ENCODE measurements at regions not wholly inside any gene's neighbourhood (a gene's known extent, or its start where the extent isn't known, plus 50 kb on each side); places are given as distances from the start of the nearest gene placed in this dataset.

GRCh38 chr9:108047264-108047663 lies 557.7 kb upstream of the KLF4 start:
- intact Hi-C loops (cut with DNase I) = no loop called here
- no peak overlapping the region for H3K4me3 ChIP-seq
- H3K4me1 ChIP-seq = peaks cover 0 to 13% (median 6%) of the 10 kb centered on the region in 4 donors
- H3K27ac ChIP-seq = no peak overlapping the region
- no peaks in the 10 kb centered on the region for H3K36me3 ChIP-seq
- no peak for DNase-seq
- H3K27me3 ChIP-seq = no peaks in the 10 kb centered on the region
- no peaks in the 10 kb centered on the region for H3K9me3 ChIP-seq
- no peak for TF ChIP-seq POLR2A (IDR thresholded peaks at IDR 0.05)
- no peak for TF ChIP-seq EP300 (IDR thresholded peaks at IDR 0.05)
- TF ChIP-seq POLR2AphosphoS5 (IDR thresholded peaks at IDR 0.05) = peak in 1 of 4 donors; percentile 20
- no peak for TF ChIP-seq CTCF (IDR thresholded peaks at IDR 0.05)
- 95 to 96% methylated on average over 5 of the region's 5 CpGs for WGBS, 2 donors

GRCh38 chr9:108045851-108046250 lies 556.3 kb upstream of the KLF4 start:
- Histone ChIP-seq H3K9me3 (no peaks in the 10 kb centered on the region), H3K4me3 (no peak overlapping the region), H3K36me3 (no peaks in the 10 kb centered on the region), H3K27me3 (no peaks in the 10 kb centered on the region), H3K27ac (no peak overlapping the region), H3K4me1 (peaks cover 0 to 21% (median 11%) of the 10 kb centered on the region in 4 donors)
- 94 to 96% methylated on average over 1 of the region's 1 CpG for WGBS, 2 donors
- intact Hi-C loops (cut with DNase I) = no loop called here
- TF ChIP-seq POLR2AphosphoS5 (IDR thresholded peaks at IDR 0.05) (no peak), EP300 (IDR thresholded peaks at IDR 0.05) (no peak), CTCF (IDR thresholded peaks at IDR 0.05) (no peak), POLR2A (IDR thresholded peaks at IDR 0.05) (no peak)
- no peak for DNase-seq

- no peak overlapping the region for H3K27ac ChIP-seq
- no peaks in the 10 kb centered on the region for H3K27me3 ChIP-seq
- 92 to 100% methylated on average over 1 of the region's 1 CpG for WGBS, 2 donors
- intact Hi-C loops (cut with DNase I) = no loop called here
- H3K4me1 ChIP-seq = peaks cover 0 to 13% (median 8%) of the 10 kb centered on the region in 4 donors
- no peaks in the 10 kb centered on the region for H3K9me3 ChIP-seq
- no peak for DNase-seq
- no peak overlapping the region for H3K4me3 ChIP-seq
- no peak for TF ChIP-seq EP300 (IDR thresholded peaks at IDR 0.05)
- no peak for TF ChIP-seq POLR2AphosphoS5 (IDR thresholded peaks at IDR 0.05)
- no peak for TF ChIP-seq POLR2A (IDR thresholded peaks at IDR 0.05)
- TF ChIP-seq CTCF (IDR thresholded peaks at IDR 0.05) = no peak
- no peaks in the 10 kb centered on the region for H3K36me3 ChIP-seq
Observed at GRCh38 chr9:108043585-108043984, 554.0 kb upstream of the KLF4 start.

GRCh38 chr9:108041551-108041950 lies 552.0 kb upstream of the KLF4 start:
- 85 to 89% methylated on average over 1 of the region's 1 CpG for WGBS, 2 donors

GRCh38 chr9:108040783-108041182 lies 551.2 kb upstream of the KLF4 start:
- H3K4me1 ChIP-seq = peaks cover 0 to 12% (median 8%) of the 10 kb centered on the region in 4 donors
- no peak overlapping the region for H3K4me3 ChIP-seq
- H3K27me3 ChIP-seq = no peaks in the 10 kb centered on the region
- DNase-seq = no peak
- peak overlapping the region in 2 of 4 donors; percentile 33 to 42 for H3K27ac ChIP-seq
- no peaks in the 10 kb centered on the region for H3K9me3 ChIP-seq
- TF ChIP-seq POLR2AphosphoS5 (IDR thresholded peaks at IDR 0.05) (no peak), EP300 (IDR thresholded peaks at IDR 0.05) (peak in 1 of 4 donors; percentile 24), CTCF (IDR thresholded peaks at IDR 0.05) (no peak), POLR2A (IDR thresholded peaks at IDR 0.05) (no peak)
- intact Hi-C loops (cut with DNase I) = no loop called here
- H3K36me3 ChIP-seq = no peaks in the 10 kb centered on the region
- 93 to 95% methylated on average over 1 of the region's 1 CpG for WGBS, 2 donors

More at GRCh38 chr9:108041551-108041950, 552.0 kb upstream of the KLF4 start:
- intact Hi-C loops (cut with DNase I) = no loop called here
- Histone ChIP-seq H3K36me3 (no peaks in the 10 kb centered on the region), H3K9me3 (no peaks in the 10 kb centered on the region), H3K4me1 (peaks cover 0 to 12% (median 8%) of the 10 kb centered on the region in 4 donors), H3K27me3 (no peaks in the 10 kb centered on the region), H3K4me3 (no peak overlapping the region), H3K27ac (peak overlapping the region in 2 of 4 donors; percentile 33 to 42)
- DNase-seq = no peak
- TF ChIP-seq EP300 (IDR thresholded peaks at IDR 0.05) (no peak), POLR2A (IDR thresholded peaks at IDR 0.05) (no peak)
